ENCODE measurements at regions not wholly inside any gene's neighbourhood (a gene's known extent, or its start where the extent isn't known, plus 50 kb on each side); places are given as distances from the start of the nearest gene placed in this dataset.

GRCh38 chr9:91042024-91042423 is 240.4 kb downstream of the SYK start:
- no peaks in the 10 kb centered on the region for H3K9me3 Mint-ChIP-seq
- H3K36me3 Mint-ChIP-seq (ENCODE audit: low read depth) = peaks cover 7% of the 10 kb centered on the region
- no peak overlapping the region for H3K4me3 Mint-ChIP-seq
- intact Hi-C loops (cut with micrococcal nuclease) = no loop called here
- H3K27ac Mint-ChIP-seq = no peak overlapping the region
- peaks cover 68% of the 10 kb centered on the region for H3K4me1 Mint-ChIP-seq (ENCODE audit: low read depth)
- H3K27me3 Mint-ChIP-seq (ENCODE audit: insufficient read depth) = peaks cover 2% of the 10 kb centered on the region
- DNase-seq (ENCODE audit: low spot score) = no peak

DNA sequence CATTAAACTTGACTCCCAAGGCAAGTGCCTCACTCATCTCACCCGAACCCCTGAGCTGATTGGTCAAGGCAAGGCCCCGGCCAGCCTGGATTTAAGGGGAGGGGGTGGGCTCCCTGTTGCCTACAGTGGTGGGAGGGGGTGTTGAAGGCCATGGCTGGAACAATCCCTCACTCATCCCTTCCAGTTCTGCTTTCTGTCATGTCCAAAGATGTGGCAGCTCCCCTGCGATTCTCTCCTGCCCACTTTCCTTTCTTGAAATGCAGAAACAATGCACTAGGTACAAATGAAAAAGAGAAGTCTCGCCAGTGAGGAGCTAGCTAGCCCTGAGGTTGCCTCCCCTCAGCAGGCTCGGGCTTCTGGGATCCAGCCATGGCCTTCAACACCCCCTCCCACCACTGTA is 240.9 kb downstream of the SYK start:
- H3K9me3 Mint-ChIP-seq = peaks cover 3% of the 10 kb centered on the region
- H3K4me1 Mint-ChIP-seq (ENCODE audit: low read depth) = peaks cover 68% of the 10 kb centered on the region
- H3K36me3 Mint-ChIP-seq (ENCODE audit: low read depth) = peaks cover 9% of the 10 kb centered on the region
- no peak for DNase-seq (ENCODE audit: low spot score)
- intact Hi-C loops (cut with micrococcal nuclease) = no loop called here
- H3K4me3 Mint-ChIP-seq = no peak overlapping the region
- H3K27ac Mint-ChIP-seq = no peak overlapping the region
- H3K27me3 Mint-ChIP-seq (ENCODE audit: insufficient read depth) = peaks cover 2% of the 10 kb centered on the region

- Mint-ChIP-seq H3K36me3 (ENCODE audit: low read depth) (peaks cover 9% of the 10 kb centered on the region), H3K4me3 (no peak overlapping the region), H3K27ac (peak overlapping the region; percentile 25), H3K27me3 (ENCODE audit: insufficient read depth) (peaks cover 2% of the 10 kb centered on the region), H3K9me3 (peaks cover 3% of the 10 kb centered on the region), H3K4me1 (ENCODE audit: low read depth) (peaks cover 68% of the 10 kb centered on the region)
- DNase-seq (ENCODE audit: low spot score) = no peak
- intact Hi-C loops (cut with micrococcal nuclease) = no loop called here
These were observed 241.6 kb downstream of the SYK start for GRCh38 chr9:91043056-91043810.

GRCh38 chr9:91043811-91044175 is 242.2 kb downstream of the SYK start:
- Mint-ChIP-seq H3K36me3 (ENCODE audit: low read depth) (peaks cover 9% of the 10 kb centered on the region), H3K4me3 (no peak overlapping the region), H3K27me3 (ENCODE audit: insufficient read depth) (peaks cover 2% of the 10 kb centered on the region), H3K4me1 (ENCODE audit: low read depth) (peaks cover 68% of the 10 kb centered on the region), H3K9me3 (peaks cover 3% of the 10 kb centered on the region), H3K27ac (peak overlapping the region; percentile 14)
- intact Hi-C loops (cut with micrococcal nuclease) = no loop called here
- no peak for DNase-seq (ENCODE audit: low spot score)

DNA sequence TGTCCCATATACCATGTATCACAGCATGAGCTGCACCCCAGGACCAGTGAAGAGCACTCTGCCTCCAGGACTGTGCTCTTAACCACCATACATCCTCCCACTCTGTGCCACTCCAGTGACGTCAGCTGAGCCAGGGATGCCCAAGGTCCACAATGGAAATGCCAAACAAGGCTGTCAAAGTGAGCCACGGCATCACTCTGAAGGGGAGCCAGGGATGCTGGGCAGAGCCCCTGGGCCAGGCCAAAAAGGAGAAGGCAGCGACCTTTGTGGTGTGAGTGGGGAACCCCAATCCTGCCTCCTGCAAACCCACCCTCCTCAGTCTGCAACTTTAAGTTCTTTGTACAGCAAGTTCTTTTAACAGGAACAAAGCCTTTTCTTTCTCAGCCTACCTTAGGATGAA is 242.7 kb downstream of the SYK start:
- intact Hi-C loops (cut with micrococcal nuclease) = no loop called here
- no peak for DNase-seq (ENCODE audit: low spot score)
- Mint-ChIP-seq H3K27ac (peak overlapping the region; percentile 14), H3K4me3 (no peak overlapping the region), H3K9me3 (peaks cover 3% of the 10 kb centered on the region), H3K4me1 (ENCODE audit: low read depth) (peaks cover 72% of the 10 kb centered on the region), H3K27me3 (ENCODE audit: insufficient read depth) (peaks cover 2% of the 10 kb centered on the region), H3K36me3 (ENCODE audit: low read depth) (peaks cover 9% of the 10 kb centered on the region)

DNA sequence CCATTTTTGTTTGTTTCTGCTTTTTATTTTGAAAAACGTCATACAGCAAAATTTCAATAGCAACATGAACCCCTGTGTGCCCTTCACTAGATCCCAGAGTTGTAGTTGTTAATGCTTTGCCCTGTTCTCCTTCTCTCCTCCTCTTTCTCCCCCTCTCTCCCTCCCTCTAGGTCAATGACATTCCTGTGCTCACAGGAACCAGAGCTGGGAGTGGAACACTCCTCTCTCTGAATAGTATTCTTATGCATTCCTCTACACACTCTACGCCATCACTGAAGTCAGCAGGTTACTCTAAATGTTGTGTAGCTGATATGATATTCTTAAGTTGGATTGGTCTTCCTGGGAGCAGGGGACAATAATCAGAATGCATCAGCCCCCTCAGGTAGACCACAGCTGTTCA is 243.4 kb downstream of the SYK start:
- H3K36me3 Mint-ChIP-seq (ENCODE audit: low read depth) = peaks cover 9% of the 10 kb centered on the region
- intact Hi-C loops (cut with micrococcal nuclease) = no loop called here
- H3K27ac Mint-ChIP-seq = no peak overlapping the region
- H3K4me1 Mint-ChIP-seq (ENCODE audit: low read depth) = peaks cover 70% of the 10 kb centered on the region
- peaks cover 3% of the 10 kb centered on the region for H3K9me3 Mint-ChIP-seq
- peaks cover 4% of the 10 kb centered on the region for H3K27me3 Mint-ChIP-seq (ENCODE audit: insufficient read depth)
- no peak overlapping the region for H3K4me3 Mint-ChIP-seq
- no peak for DNase-seq (ENCODE audit: low spot score)

DNA sequence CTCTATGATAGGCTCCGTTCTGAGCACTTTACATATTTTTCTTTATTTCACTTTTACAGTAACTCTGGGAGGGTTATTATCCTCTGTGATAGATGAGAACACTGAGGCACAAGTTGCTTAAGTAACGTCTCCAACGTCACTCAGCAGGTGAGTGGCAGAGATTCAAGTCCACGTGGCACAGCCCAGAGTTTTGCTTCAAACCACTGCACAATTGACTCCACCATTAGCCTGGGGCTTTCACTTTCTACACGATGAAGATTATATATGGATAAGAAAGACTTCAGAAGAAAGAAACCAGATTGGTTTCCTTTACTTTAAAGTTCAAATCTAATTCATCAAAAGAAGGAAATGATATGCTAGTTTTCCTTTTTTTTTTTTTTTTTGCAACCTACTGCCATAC is 245.9 kb downstream of the SYK start:
- peak overlapping the region; percentile 65 for H3K4me3 Mint-ChIP-seq
- peaks cover 8% of the 10 kb centered on the region for H3K9me3 Mint-ChIP-seq
- peaks cover 62% of the 10 kb centered on the region for H3K4me1 Mint-ChIP-seq (ENCODE audit: low read depth)
- peak overlapping the region; percentile 92 for H3K27ac Mint-ChIP-seq
- intact Hi-C loops (cut with micrococcal nuclease) = loop anchor here (1.0 kb wide), 2 partner anchors 10 to 348 kb away; no protein-coding TSS in a partner anchor
- peaks cover 4% of the 10 kb centered on the region for H3K27me3 Mint-ChIP-seq (ENCODE audit: insufficient read depth)
- peak; percentile 37 for DNase-seq (ENCODE audit: low spot score)
- peaks cover 5% of the 10 kb centered on the region for H3K36me3 Mint-ChIP-seq (ENCODE audit: low read depth)

- H3K36me3 Mint-ChIP-seq (ENCODE audit: low read depth) = peaks cover 10% of the 10 kb centered on the region
- peaks cover 67% of the 10 kb centered on the region for H3K4me1 Mint-ChIP-seq (ENCODE audit: low read depth)
- peak; percentile 31 for DNase-seq (ENCODE audit: low spot score)
- intact Hi-C loops (cut with micrococcal nuclease) = loop anchor here (1.0 to 2.0 kb wide), 15 partner anchors 11 to 377 kb away; no protein-coding TSS in a partner anchor
- H3K9me3 Mint-ChIP-seq = peaks cover 14% of the 10 kb centered on the region
- peaks cover 4% of the 10 kb centered on the region for H3K27me3 Mint-ChIP-seq (ENCODE audit: insufficient read depth)
- H3K27ac Mint-ChIP-seq = peak overlapping the region; percentile 92
- peak overlapping the region; percentile 65 for H3K4me3 Mint-ChIP-seq
These were observed 246.5 kb downstream of the SYK start for GRCh38 chr9:91047993-91048607.

GRCh38 chr9:91048749-91049148 is 247.1 kb downstream of the SYK start:
- no peak for DNase-seq (ENCODE audit: low spot score)
- Mint-ChIP-seq H3K27ac (peak overlapping the region; percentile 92), H3K4me1 (ENCODE audit: low read depth) (peaks cover 63% of the 10 kb centered on the region), H3K4me3 (no peak overlapping the region), H3K27me3 (ENCODE audit: insufficient read depth) (peaks cover 2% of the 10 kb centered on the region), H3K9me3 (peaks cover 14% of the 10 kb centered on the region), H3K36me3 (ENCODE audit: low read depth) (peaks cover 10% of the 10 kb centered on the region)
- intact Hi-C loops (cut with micrococcal nuclease) = loop anchor here (1.0 to 2.0 kb wide), 13 partner anchors 23 to 376 kb away; no protein-coding TSS in a partner anchor

GRCh38 chr9:91053824-91054223 is 252.2 kb downstream of the SYK start:
- peaks cover 4% of the 10 kb centered on the region for H3K27me3 Mint-ChIP-seq (ENCODE audit: insufficient read depth)
- H3K36me3 Mint-ChIP-seq (ENCODE audit: low read depth) = peaks cover 8% of the 10 kb centered on the region
- H3K9me3 Mint-ChIP-seq = peaks cover 11% of the 10 kb centered on the region
- intact Hi-C loops (cut with micrococcal nuclease) = no loop called here
- peaks cover 40% of the 10 kb centered on the region for H3K4me1 Mint-ChIP-seq (ENCODE audit: low read depth)
- no peak overlapping the region for H3K4me3 Mint-ChIP-seq
- no peak for DNase-seq (ENCODE audit: low spot score)
- H3K27ac Mint-ChIP-seq = peak overlapping the region; percentile 2

GRCh38 chr9:91055845-91056244 is 254.2 kb downstream of the SYK start:
- H3K27ac Mint-ChIP-seq = peak overlapping the region; percentile 13
- H3K27me3 Mint-ChIP-seq (ENCODE audit: insufficient read depth) = peaks cover 2% of the 10 kb centered on the region
- peaks cover 8% of the 10 kb centered on the region for H3K36me3 Mint-ChIP-seq (ENCODE audit: low read depth)
- intact Hi-C loops (cut with micrococcal nuclease) = no loop called here
- peaks cover 11% of the 10 kb centered on the region for H3K9me3 Mint-ChIP-seq
- no peak for DNase-seq (ENCODE audit: low spot score)
- no peak overlapping the region for H3K4me3 Mint-ChIP-seq
- H3K4me1 Mint-ChIP-seq (ENCODE audit: low read depth) = peaks cover 32% of the 10 kb centered on the region

- peaks cover 12% of the 10 kb centered on the region for H3K36me3 Mint-ChIP-seq (ENCODE audit: low read depth)
- peaks cover 38% of the 10 kb centered on the region for H3K4me1 Mint-ChIP-seq (ENCODE audit: low read depth)
- no peak overlapping the region for H3K27ac Mint-ChIP-seq
- H3K9me3 Mint-ChIP-seq = peaks cover 11% of the 10 kb centered on the region
- no peak for DNase-seq (ENCODE audit: low spot score)
- intact Hi-C loops (cut with micrococcal nuclease) = no loop called here
- H3K27me3 Mint-ChIP-seq (ENCODE audit: insufficient read depth) = peaks cover 2% of the 10 kb centered on the region
- no peak overlapping the region for H3K4me3 Mint-ChIP-seq
These were observed 254.9 kb downstream of the SYK start for GRCh38 chr9:91056486-91056885.

- Mint-ChIP-seq H3K4me3 (no peak overlapping the region), H3K9me3 (peaks cover 11% of the 10 kb centered on the region), H3K36me3 (ENCODE audit: low read depth) (peaks cover 13% of the 10 kb centered on the region), H3K27ac (no peak overlapping the region), H3K27me3 (ENCODE audit: insufficient read depth) (peaks cover 2% of the 10 kb centered on the region), H3K4me1 (ENCODE audit: low read depth) (peaks cover 43% of the 10 kb centered on the region)
- DNase-seq (ENCODE audit: low spot score) = no peak
- intact Hi-C loops (cut with micrococcal nuclease) = no loop called here
These were observed 255.3 kb downstream of the SYK start for GRCh38 chr9:91056917-91057316.

All from activated T-helper 1 cell treated with anti-CD3 and anti-CD28 coated beads, Interleukin-12 subunit alpha, Interleukin-12 subunit beta, Interleukin-2, Interleukin-4 antibody, amounts not matched to agents 30 ng/mL and 10 ng/mL and 1 ng/mL, durations not matched to agents 14 hours and 24 hours and 36 hours (primary cell).